ENCODE measurements at regions not wholly inside any gene's neighbourhood (a gene's known extent, or its start where the extent isn't known, plus 50 kb on each side); places are given as distances from the start of the nearest gene placed in this dataset.

- DNase-seq (ENCODE audit: extremely low read depth, low read depth): no peak
- no peak for TF ChIP-seq CTCF (IDR thresholded peaks at IDR 0.05; ENCODE audit: low read depth, low read length)
Observed at GRCh38 chr15:97085731-97086130, 755.2 kb downstream of the NR2F2 start.

- TF ChIP-seq CTCF (IDR thresholded peaks at IDR 0.05; ENCODE audit: low read depth, low read length): no peak
- no peak for DNase-seq (ENCODE audit: extremely low read depth, low read depth)
Observed at GRCh38 chr15:97087006-97087741, 756.7 kb downstream of the NR2F2 start.

- no peak for TF ChIP-seq CTCF (IDR thresholded peaks at IDR 0.05; ENCODE audit: low read depth, low read length)
Observed at GRCh38 chr15:97091093-97091492, 760.6 kb downstream of the NR2F2 start.

GRCh38 chr15:97092656-97093055, 762.2 kb downstream of the NR2F2 start:
- TF ChIP-seq CTCF (IDR thresholded peaks at IDR 0.05; ENCODE audit: low read depth, low read length): no peak
- DNase-seq (ENCODE audit: extremely low read depth, low read depth): no peak

More at GRCh38 chr15:97091093-97091492, 760.6 kb downstream of the NR2F2 start:
- DNase-seq (ENCODE audit: extremely low read depth, low read depth): no peak

- no peak for DNase-seq (ENCODE audit: extremely low read depth, low read depth)
- no peak for TF ChIP-seq CTCF (IDR thresholded peaks at IDR 0.05; ENCODE audit: low read depth, low read length)
Observed at GRCh38 chr15:97096303-97096835, 765.9 kb downstream of the NR2F2 start.

GRCh38 chr15:97099040-97099439, 768.5 kb downstream of the NR2F2 start:
- no peak for DNase-seq (ENCODE audit: extremely low read depth, low read depth)
- TF ChIP-seq CTCF (IDR thresholded peaks at IDR 0.05; ENCODE audit: low read depth, low read length): no peak

GRCh38 chr15:97101572-97101971, 771.1 kb downstream of the NR2F2 start:
- no peak for DNase-seq (ENCODE audit: extremely low read depth, low read depth)
- no peak for TF ChIP-seq CTCF (IDR thresholded peaks at IDR 0.05; ENCODE audit: low read depth, low read length)

Measured in AG09319 (cell line).